RWPE1 (cell line): ENCODE measurements at regions not wholly inside any gene's neighbourhood (a gene's known extent, or its start where the extent isn't known, plus 50 kb on each side); places are given as distances from the start of the nearest gene placed in this dataset.
A peak's percentile ranks its signal among the peaks of the same experiment; 100 is the strongest.

ENCODE experiments used
- CTCF ChIA-PET: fragments of 350-600 bp; sonication (Branson Sonifier 250); formaldehyde crosslinking; extraction: SDS; loops from one replicate; lab custom pipeline; 2021; lab: Yijun Ruan, JAX
- POLR2A ChIA-PET: fragments of 400-600 bp; formaldehyde crosslinking; extraction: SDS; loops from one replicate; lab custom pipeline; 2020; ENCODE audit warnings: antibody characterized with exemption; ENCODE audit not compliant: low non-redundant PET; lab: Yijun Ruan, JAX
- DNase-seq: peaks from one replicate; pipeline ENCODE4 v3.0.0; 2012; ENCODE audit warnings: low spot score
- H3K27ac ChIP-seq: fragments of 450-650 bp; 2 replicates; pipeline ENCODE4 v1.5.1; 2017
- CTCF ChIP-seq: fragments of 450-650 bp; conservative IDR thresholded peaks from 2 replicates; pipeline ENCODE4 v1.5.1; 2017; ENCODE audit warnings: low read depth, mild to moderate bottlenecking

DNA sequence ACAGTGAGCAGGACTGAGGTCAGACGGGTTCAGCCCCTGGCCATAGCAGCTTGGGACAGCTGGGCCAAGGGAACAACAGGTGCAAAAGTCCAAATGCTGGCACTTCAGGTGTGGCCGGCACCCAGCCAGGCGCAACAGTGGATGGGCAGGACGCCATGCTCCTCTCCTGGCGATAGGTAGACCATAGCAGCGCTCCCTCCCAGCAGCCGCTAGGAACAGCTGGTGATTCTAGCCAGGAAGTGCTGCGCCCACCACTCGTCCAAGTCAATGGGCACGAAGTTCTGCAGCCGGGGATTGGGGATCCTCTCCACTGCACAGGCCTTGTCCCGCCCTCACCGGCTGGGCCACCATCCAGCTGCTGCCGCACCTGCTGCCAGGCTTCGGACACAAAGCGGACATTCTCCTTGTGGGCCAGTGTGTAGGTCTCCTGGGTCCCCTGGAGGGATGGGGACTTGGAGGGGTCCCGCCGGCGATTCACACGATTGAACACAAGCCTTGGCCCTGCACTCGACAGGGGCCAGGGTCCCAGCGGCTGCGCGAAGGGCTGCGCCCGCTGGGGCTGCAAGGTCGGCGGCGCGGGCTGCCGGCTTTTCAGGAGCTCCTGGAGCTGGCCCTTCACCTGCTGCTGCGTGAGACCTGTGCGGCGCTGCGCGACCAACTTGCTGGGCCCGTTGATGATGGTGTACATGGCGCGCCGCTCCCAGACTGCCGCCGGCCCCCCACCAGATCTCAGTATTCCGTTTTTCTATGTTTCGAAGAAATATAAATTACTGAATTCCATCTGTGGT is 227.5 kb upstream of the STK26 start:
- CTCF ChIA-PET, result no interaction called here
- POLR2A ChIA-PET, result no interaction called here
- no peak for DNase-seq
- no peak overlapping the region for H3K27ac ChIP-seq
- no peak for TF ChIP-seq CTCF

GRCh38 chrX:131801066-131801465 is 222.0 kb upstream of the STK26 start:
- POLR2A ChIA-PET, result no interaction called here
- CTCF ChIA-PET, result interaction anchor here (0.6 kb wide), 2 partner anchors 1067 to 1480 kb away, joined by 4 to 5 read pairs; no protein-coding TSS in a partner anchor
- DNase-seq, result no peak
- no peak for TF ChIP-seq CTCF
- no peak overlapping the region for H3K27ac ChIP-seq

DNA sequence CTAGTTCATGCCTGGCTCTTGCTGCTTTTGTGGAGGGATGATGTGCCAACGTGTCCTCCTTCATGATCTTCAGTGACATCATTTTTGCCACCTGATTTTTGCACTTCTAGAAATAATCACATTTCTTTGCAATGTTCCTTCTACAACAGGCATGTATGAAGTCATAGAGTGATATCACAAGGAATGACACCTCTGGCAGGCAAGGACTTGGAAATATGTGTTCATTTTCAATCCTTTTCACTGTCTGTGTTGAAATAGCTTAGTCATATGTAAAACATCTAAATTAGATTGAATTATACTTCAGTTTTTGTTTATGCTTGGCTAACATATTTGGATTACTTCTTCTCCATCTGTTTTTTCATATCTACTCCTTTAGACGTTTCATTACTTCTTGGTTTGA is 221.2 kb upstream of the STK26 start:
- DNase-seq, result no peak
- CTCF ChIA-PET, result interaction anchor here (0.7 kb wide), 1 partner anchor 890 kb away, joined by 3 read pairs; no protein-coding TSS in a partner anchor
- no peak for TF ChIP-seq CTCF
- POLR2A ChIA-PET, result no interaction called here
- H3K27ac ChIP-seq, result no peak overlapping the region

GRCh38 chrX:131802836-131803626 is 220.1 kb upstream of the STK26 start:
- ChIA-PET POLR2A (no interaction called here), CTCF (no interaction called here)
- peak; percentile 1 for DNase-seq
- no peak overlapping the region for H3K27ac ChIP-seq
- no peak for TF ChIP-seq CTCF

DNA sequence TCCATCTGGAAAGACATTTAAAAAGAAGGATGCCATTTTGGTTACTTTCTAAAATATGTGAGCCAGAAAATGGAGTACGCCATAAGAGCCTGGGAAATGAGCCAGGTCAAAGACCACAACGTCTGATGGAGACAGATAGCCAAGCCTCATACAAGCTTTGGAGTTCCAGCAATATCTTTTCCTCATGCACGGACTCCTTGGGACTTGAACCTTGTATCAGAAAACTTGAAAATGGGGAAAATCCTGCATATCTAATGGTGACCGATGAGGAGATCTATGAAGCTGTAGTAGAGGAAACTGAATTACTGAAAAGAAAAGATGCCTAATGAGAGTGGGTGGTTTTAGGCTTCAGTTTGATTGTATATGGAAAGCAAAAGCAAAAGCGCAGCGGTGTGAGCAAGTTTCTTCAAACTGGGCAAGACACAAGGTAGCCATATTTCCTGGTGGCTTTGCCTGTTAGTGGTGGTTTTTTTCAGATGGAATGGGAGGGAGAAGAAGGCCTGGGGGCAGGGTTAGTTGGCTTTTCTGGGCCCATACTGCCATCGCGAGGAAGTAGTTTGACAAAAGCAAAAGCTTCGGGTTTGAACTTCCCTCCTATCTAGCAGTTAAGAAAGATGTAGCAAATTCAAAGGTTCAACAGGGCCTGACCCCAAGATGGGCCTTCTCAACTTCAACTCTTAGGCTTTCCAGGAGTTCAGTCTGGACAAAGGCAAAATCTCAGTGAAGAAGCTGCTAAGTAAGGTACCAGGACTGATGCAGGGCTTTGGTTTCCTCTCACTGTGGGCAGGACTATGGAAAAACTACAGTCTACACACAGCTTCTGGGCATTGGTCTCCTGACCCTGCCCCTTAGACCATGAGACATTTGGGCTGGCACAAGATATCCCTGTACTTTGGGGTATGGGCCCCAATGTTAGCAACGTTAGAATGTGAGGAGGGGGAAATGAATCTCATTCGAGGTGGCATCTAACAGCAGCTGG is 210.0 kb upstream of the STK26 start:
- POLR2A ChIA-PET, result no interaction called here
- no peak overlapping the region for H3K27ac ChIP-seq
- DNase-seq, result no peak
- TF ChIP-seq CTCF, result no peak
- CTCF ChIA-PET, result no interaction called here
